BJ (cell line): ENCODE measurements at regions not wholly inside any gene's neighbourhood (a gene's known extent, or its start where the extent isn't known, plus 50 kb on each side); places are given as distances from the start of the nearest gene placed in this dataset.

Experiments
- CTCF ChIA-PET: fragments of 350-600 bp; formaldehyde crosslinking; extraction: SDS; loops from one replicate; lab custom pipeline; 2021; ENCODE audit warnings: antibody characterized with exemption, inconsistent platforms; lab: Yijun Ruan, JAX
- POLR2A ChIA-PET: fragments of 300-600 bp; sonication (Branson Sonifier 250); formaldehyde crosslinking; extraction: SDS; loops from one replicate; lab custom pipeline; 2021; ENCODE audit warnings: antibody characterized with exemption; lab: Charles Lee
- DNase-seq: peaks from one replicate; pipeline ENCODE4 v3.0.0-alpha.2; 2011; ENCODE audit warnings: low read depth
- H3K27me3 ChIP-seq: 2 replicates; pipeline ENCODE4 v1.6.0; 2011; ENCODE audit warnings: low read length; ENCODE audit not compliant: control insufficient read depth, insufficient read depth
- H3K36me3 ChIP-seq: 2 replicates; pipeline ENCODE4 v1.5.1; 2011; ENCODE audit warnings: low read length; ENCODE audit not compliant: control insufficient read depth, insufficient read depth
- H3K4me3 ChIP-seq: 2 replicates; pipeline ENCODE4 v1.5.1; 2011; ENCODE audit warnings: low read depth, mild to moderate bottlenecking, control low read depth, low read length
- TF ChIP-seq, protein P1 (sequence below): IDR thresholded peaks from 2 replicates; pipeline ENCODE4 v1.5.1; 2011; ENCODE audit warnings: low read depth, mild to moderate bottlenecking, control low read depth, inconsistent platforms, low read length, moderate library complexity; ENCODE audit not compliant: insufficient read depth

DNA sequence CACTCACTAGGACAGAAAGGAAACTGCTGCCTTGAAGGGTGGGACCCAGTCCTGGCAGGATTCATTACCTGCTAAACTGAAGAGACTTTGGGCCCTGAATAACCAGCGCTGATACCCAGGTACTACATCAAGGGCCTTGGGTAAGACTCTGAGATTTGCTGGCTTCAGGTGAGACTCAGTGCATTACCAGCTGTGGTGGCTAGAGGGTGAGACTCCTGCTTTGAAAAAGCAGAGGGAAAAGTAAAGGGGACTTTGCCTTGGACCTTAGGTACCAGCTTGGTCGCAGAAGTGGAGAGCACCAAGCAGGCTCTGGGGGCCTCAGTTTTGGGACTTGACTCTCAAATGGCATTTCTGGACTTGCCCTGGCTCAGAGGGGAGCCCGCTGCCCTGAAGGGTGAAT lies 673.3 kb downstream of the NXPH1 start:
- Histone ChIP-seq H3K36me3 (no peaks in the 10 kb centered on the region), H3K27me3 (no peaks in the 10 kb centered on the region), H3K4me3 (no peak overlapping the region)
- TF ChIP-seq, protein P1, sequence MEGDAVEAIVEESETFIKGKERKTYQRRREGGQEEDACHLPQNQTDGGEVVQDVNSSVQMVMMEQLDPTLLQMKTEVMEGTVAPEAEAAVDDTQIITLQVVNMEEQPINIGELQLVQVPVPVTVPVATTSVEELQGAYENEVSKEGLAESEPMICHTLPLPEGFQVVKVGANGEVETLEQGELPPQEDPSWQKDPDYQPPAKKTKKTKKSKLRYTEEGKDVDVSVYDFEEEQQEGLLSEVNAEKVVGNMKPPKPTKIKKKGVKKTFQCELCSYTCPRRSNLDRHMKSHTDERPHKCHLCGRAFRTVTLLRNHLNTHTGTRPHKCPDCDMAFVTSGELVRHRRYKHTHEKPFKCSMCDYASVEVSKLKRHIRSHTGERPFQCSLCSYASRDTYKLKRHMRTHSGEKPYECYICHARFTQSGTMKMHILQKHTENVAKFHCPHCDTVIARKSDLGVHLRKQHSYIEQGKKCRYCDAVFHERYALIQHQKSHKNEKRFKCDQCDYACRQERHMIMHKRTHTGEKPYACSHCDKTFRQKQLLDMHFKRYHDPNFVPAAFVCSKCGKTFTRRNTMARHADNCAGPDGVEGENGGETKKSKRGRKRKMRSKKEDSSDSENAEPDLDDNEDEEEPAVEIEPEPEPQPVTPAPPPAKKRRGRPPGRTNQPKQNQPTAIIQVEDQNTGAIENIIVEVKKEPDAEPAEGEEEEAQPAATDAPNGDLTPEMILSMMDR, result no peak
- ChIA-PET POLR2A (no interaction called here), CTCF (no interaction called here)
- DNase-seq, result no peak

DNA sequence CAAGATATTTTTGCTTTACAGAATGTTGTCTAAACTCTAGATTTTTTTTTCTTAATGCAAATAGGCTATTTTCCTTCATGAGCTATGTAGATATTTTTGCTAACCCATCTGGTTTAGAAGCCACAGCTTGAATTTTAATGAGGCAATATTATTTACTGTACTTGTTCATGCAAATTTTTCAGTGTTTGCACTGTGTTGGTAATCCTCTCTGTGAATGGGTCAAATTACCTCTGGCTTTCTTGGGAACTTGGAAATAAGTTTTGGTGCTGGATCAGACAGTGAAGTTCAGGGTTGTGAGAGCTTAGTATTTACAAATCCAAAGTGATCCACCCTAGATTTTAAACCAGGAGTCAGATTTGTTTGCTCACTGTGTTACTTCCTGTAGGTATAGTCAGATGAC lies 686.9 kb downstream of the NXPH1 start:
- Histone ChIP-seq H3K36me3 (no peaks in the 10 kb centered on the region), H3K4me3 (no peak overlapping the region), H3K27me3 (no peaks in the 10 kb centered on the region)
- TF ChIP-seq, protein P1, result no peak
- CTCF ChIA-PET, result no interaction called here
- POLR2A ChIA-PET, result no interaction called here
- no peak for DNase-seq

DNA sequence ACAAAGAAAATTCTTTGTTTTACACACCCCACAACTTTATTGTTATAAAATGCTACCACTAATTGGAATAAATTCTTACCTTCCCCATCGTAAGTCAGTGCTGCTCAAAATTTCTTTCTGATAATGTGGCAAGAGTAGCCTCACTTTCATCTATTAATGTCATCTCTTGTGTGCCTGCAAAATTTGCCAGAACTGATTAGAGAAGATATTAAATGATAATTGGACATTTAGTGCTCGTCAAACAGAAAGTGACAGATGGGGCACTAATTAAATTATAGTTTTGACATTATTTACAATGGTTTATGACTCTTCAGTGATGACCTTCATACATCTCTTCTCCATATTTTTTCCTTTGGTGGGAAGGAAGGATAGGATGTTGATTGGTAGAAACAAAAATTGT lies 690.9 kb downstream of the NXPH1 start:
- no peaks in the 10 kb centered on the region for H3K36me3 ChIP-seq
- DNase-seq, result no peak
- CTCF ChIA-PET, result no interaction called here

DNA sequence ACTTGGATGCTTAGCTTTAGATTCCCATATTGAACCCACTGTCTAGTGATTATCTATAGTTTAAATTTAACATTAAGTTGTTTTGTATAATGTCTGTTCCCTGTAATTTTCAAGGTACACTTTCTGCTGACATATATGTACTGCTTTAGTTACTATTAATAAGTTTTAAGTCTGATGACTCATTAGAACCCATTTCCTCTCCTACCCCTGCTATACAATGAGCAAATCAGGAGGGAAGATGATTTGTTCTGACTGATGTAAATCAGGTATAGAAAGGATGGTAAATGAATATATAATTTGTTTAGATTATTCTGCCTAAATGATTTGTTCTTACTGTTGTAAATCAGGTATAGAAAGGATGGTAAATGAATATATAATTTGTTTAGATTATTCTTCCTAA lies 691.8 kb downstream of the NXPH1 start:
- TF ChIP-seq, protein P1, result no peak

More for the DNA sequence above, 690.9 kb downstream of the NXPH1 start:
- POLR2A ChIA-PET, result no interaction called here
- Histone ChIP-seq H3K27me3 (no peaks in the 10 kb centered on the region), H3K4me3 (no peak overlapping the region)
- TF ChIP-seq, protein P1, result no peak

DNA sequence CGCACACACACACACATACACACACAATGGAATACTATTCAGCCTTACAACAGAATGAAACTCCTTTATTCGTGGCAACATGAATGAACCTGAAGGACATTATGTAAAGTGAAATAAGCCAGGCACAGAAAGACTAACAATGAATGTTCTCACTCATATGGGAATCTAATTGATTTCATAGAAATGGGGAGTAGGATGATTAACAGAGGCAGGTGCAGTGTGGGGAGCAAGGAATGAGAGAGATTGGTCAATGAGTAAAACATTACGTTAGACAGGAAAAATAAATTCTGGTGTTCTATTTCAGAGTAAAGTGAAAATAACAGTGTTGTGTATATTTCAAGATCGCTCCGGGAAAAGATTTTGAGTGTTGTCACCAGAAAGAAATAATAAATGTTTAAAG lies 694.5 kb downstream of the NXPH1 start:
- ChIA-PET POLR2A (no interaction called here), CTCF (no interaction called here)
- H3K4me3 ChIP-seq, result no peak overlapping the region
- H3K36me3 ChIP-seq, result no peaks in the 10 kb centered on the region
- no peaks in the 10 kb centered on the region for H3K27me3 ChIP-seq
- TF ChIP-seq, protein P1, result no peak
- no peak for DNase-seq

More for the DNA sequence above, 691.8 kb downstream of the NXPH1 start:
- ChIA-PET CTCF (no interaction called here), POLR2A (no interaction called here)
- DNase-seq, result no peak
- Histone ChIP-seq H3K27me3 (no peaks in the 10 kb centered on the region), H3K4me3 (no peak overlapping the region), H3K36me3 (no peaks in the 10 kb centered on the region)
